ENCODE measurements at regions not wholly inside any gene's neighbourhood (a gene's known extent, or its start where the extent isn't known, plus 50 kb on each side); places are given as distances from the start of the nearest gene placed in this dataset.

DNA sequence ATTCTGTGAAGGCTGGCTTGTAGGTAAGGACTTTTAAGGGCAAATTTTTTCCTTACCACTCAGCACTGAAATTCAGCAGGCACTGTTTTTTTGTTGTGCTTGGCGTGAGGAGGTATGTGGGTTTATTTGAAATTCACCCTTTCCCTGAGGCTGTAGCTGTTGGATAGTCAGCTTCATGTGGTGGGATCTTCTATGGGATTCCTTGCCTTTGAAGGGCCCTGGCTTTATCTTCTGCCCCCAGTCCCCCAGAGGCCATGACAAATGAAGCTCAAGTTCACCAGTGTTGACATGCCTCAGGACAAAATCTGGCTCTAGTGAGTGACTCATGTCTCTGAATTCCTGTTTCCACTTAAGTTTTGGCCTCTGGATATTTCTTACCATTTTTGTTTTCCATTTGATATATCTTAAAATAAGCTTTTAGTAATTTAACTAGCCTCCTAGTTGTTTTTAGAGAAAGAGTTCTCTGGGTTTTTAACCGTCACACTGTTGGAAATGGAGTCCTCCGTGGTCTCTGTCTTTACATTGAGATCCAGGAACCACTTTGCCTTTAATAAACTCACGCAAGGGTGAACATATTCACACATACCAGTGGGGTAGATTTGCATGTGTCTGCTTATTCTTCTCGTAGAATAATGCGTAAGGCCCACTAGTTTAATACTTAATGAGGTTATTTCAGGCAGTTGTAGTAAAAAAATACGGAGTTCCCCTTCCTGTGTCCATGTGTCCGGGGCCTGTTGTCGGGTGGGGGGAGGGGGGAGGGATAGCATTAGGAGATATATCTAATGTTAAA is 211.1 kb upstream of the FAM98A start:
- DNase-seq, result no peak

GRCh38 chr2:33806041-33806440 is 206.9 kb upstream of the FAM98A start:
- no peak for DNase-seq

DNA sequence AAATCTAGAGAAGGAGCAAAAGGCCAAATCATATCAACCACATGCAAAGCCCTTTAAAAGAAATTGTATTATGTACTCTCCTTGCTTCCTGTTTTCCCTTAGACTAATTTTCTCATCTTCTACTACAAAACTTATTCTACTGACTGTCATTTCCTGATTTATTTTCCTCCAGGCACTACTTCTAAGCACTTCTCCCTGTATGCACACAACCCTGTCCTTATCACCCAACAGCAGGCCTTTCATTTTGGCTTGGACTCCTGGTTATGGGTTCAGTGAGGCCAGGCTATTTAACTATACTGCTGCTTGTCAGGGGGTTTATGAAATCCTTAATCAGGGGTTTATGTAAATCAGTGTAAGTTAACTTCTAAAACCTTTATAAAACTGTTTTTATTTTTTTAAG is 205.1 kb upstream of the FAM98A start:
- no peak for DNase-seq

- DNase-seq, result no peak
Measured at GRCh38 chr2:33796511-33796910, 197.4 kb upstream of the FAM98A start.

DNA sequence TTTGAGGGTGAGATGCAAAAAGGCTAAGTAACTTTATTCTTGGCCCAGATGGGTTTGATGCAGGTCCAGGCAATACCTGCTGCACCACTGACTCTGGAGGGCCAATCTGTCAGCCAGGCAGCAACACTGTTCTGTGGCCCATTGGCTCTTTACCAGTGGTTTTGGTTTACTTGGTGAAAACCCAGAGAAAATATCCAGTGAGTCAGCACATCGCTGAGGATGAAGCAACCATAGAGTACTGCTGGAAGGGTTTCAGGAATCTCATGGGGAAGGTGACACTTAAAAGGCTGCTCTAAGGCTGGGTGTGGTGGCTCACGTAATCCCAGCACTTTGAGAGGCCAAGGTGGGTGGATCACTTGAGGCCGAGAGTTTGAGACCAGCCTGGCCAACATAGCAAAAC is 192.5 kb upstream of the FAM98A start:
- DNase-seq, result no peak

DNA sequence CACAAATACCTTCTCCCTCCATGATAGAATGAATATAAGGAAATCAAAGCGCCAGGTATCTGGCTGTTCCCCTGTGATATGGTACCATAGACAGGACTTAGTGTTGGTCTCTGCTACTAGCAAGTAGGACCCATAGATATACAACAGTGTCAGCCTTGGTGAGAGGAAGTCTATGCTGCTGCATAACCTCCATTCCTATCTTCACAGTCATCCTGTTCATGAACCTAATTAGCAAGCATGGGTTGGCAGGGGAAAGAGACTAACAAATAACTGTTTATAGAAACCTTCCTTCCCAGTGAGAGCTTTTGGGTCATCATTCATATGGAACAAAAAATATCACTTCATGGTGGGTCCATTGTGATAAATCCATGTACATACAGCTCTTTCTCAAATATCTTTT is 188.9 kb upstream of the FAM98A start:
- no peak for DNase-seq

DNA sequence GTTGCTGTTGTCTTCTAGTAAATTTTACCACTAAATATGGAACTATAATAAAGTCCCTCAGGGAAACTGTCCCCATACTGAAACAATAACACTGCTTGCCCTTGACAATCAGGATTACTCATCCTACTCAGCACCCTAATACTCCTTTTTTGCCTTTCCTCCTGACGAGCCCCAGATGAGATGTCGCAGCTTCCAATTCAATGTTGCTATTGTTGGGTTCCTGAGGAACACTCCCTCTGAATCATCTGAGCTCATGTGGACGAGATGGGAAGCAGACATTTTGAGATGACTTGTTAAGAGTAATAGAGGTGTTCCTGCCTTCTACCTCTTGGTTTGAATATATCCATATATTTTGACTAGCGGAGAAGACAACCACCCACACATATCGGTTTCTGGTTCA is 187.8 kb upstream of the FAM98A start:
- DNase-seq, result no peak

- DNase-seq, result no peak
Measured at GRCh38 chr2:33785201-33786106, 186.4 kb upstream of the FAM98A start.

GRCh38 chr2:33784488-33784887 is 185.4 kb upstream of the FAM98A start:
- DNase-seq, result no peak

- DNase-seq, result no peak
Measured at GRCh38 chr2:33782395-33783230, 183.5 kb upstream of the FAM98A start.

- DNase-seq, result no peak
Measured at GRCh38 chr2:33777786-33778185, 178.7 kb upstream of the FAM98A start.

DNA sequence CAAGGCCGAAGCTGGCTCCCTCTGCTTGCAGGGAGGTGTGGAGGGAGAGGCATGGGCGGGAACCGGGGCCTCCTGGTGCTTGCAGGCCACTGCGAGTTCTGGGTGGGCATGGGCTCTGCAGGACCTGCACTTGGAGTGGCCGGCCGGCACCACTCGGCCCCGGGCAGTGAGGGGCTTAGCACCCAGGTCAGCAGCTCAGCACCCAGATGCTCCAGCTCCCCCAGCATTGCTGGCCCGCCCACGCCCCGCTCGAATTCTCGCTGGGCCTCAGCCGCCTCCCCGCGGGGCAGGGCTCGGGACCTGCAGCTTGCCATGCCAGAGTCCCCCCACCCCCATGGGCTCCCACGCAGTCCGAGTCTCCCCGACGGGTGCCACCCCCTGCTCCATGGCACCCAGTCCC is 176.2 kb upstream of the FAM98A start:
- DNase-seq, result no peak

GRCh38 chr2:33770023-33770422 is 170.9 kb upstream of the FAM98A start:
- no peak for DNase-seq

DNA sequence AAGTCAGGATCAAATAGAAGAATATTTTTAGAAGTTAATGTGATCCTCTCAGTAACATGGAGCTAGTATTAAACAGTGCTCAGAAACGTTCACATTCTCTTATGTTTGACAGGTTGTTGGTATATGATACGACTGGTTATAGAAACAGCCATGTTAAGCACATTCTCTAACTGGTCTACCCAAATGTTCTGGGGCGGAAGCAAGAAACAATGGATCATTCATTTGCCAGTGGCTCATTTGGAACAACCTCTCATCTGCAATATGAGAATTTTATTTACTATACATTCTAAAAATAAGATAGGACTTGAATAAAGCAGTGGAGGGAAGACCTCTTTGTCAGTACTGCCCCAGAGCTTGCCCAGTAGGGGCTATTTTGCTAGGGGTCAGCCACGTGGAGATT is 167.1 kb upstream of the FAM98A start:
- DNase-seq, result no peak

DNA sequence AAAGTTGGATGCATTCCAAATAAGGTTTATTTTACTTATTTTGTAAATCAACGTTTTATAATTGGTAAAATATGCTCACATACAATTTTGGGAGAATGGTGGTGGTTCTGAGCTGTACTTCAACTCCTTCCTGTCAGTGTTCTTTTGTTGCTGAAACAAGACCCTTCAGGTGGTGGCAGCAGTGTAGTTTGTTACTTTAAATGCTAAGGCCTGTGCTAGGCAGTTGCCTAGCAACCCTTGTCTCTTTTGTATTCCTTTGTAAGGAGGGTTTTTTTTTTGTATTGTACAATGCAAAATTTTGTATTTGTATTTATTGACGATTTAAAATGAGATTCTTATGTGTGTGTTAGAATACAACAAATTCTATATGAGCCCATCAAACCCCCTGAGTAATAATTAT is 166.0 kb upstream of the FAM98A start:
- no peak for DNase-seq

- no peak for DNase-seq
Measured at GRCh38 chr2:33764551-33764950, 165.5 kb upstream of the FAM98A start.

DNA sequence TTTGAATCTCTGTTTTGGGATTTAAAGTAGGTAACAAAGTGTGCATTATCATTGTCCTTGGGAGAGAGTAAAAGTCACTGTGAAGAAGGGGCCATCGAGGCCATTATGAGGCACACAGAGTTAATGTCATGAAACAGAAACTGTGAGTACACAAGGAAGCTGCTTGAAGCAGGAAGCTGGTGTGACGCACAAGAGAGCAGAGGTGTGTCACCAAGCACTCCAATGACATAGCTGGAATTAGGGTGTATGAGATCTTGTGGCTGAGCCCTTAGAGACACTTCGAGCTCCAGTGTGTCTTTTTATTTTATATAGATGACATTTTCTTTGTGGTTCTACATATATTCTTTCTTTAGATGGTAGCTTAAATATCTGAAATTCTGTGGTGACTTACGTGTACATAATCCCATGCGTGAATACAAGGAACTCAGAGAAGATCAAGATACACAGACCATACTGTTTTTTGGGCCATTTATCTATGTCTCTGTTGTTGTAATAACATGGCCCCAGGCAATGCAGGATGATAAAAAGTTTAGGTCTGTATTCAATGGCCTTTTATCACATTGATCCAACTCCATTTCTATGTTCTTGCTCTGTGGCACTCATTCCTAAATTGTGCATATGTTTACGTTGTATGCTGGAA is 164.7 kb upstream of the FAM98A start:
- no peak for DNase-seq

- no peak for DNase-seq
Measured at GRCh38 chr2:33762636-33763035, 163.5 kb upstream of the FAM98A start.

DNA sequence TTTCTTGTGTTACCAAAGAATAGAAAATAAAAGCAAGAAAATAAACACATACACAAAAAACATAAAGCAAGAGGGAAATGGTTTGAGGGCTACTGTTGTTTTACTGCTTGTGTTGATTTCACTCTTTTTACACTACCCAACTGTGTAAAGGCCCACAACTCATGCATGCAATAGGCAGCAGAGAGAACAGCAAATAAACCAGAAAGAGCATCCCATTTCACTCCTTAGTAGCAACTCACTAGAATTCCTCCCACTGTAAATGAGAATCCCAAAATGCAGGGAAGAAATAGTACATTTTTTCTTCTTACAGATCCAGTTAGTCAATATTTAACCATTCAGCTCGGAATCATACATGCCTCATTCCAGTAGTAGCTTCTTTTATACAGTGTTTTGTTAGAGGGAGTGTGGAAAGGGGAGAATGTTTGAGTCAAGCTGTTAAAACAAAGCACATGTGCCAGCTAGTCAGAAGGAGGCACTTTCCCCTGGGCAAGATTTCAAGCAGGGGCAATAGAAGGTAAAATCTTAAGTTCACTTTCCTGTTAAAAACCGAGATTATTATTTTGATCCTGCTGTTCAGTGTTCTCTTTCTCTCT is 147.2 kb upstream of the FAM98A start:
- no peak for DNase-seq

- no peak for DNase-seq
Measured at GRCh38 chr2:33735096-33735495, 136.0 kb upstream of the FAM98A start.

- no peak for DNase-seq
Measured at GRCh38 chr2:33730804-33731203, 131.7 kb upstream of the FAM98A start.

GRCh38 chr2:33730193-33730592 is 131.1 kb upstream of the FAM98A start:
- no peak for DNase-seq

All from activated T-cell treated with anti-CD3 and anti-CD28 coated beads, Interleukin-2, amount 50 U/mL, for 48 hours (primary cell).